ENCODE measurements at regions not wholly inside any gene's neighbourhood (a gene's known extent, or its start where the extent isn't known, plus 50 kb on each side); places are given as distances from the start of the nearest gene placed in this dataset.

DNA sequence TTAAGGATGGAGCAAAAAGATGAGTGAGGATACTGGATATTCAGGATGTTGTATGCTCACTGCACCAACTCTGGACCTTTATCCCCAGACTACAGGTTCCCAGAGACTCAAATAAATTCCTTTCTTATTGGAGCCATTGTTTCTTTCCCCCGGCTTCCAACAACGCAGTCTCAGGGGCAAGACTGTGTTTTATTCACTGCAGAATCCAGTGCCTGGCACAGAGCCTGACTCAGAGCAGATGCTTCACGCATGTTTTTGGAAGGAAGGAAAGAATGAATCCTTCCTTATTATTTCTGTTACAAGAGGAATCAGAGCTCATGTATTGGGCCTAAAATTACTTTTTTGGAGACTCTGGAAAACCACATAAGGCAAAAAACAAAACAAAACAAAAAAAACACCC, 96.0 kb upstream of the VGLL4 start:
- H3K9me3 ChIP-seq (ENCODE audit: insufficient read depth, low read length), result no peaks in the 10 kb centered on the region
- H3K27ac ChIP-seq (ENCODE audit: low read depth, low read length), result no peak overlapping the region
- H4K20me1 ChIP-seq (ENCODE audit: low read depth, low read length), result no peaks in the 10 kb centered on the region
- no peaks in the 10 kb centered on the region for H3K79me2 ChIP-seq (ENCODE audit: insufficient read depth, low read length)
- H3K4me2 ChIP-seq (ENCODE audit: low read depth, low read length, poor library complexity, severe bottlenecking), result no peak overlapping the region
- H3K4me3 ChIP-seq (ENCODE audit: insufficient read depth, low read length, poor library complexity, severe bottlenecking), result no peak overlapping the region
- TF ChIP-seq EZH2phosphoT487 (conservative IDR thresholded peaks at IDR 0.05; ENCODE audit: low read length), result no peak
- TF ChIP-seq, protein P1, sequence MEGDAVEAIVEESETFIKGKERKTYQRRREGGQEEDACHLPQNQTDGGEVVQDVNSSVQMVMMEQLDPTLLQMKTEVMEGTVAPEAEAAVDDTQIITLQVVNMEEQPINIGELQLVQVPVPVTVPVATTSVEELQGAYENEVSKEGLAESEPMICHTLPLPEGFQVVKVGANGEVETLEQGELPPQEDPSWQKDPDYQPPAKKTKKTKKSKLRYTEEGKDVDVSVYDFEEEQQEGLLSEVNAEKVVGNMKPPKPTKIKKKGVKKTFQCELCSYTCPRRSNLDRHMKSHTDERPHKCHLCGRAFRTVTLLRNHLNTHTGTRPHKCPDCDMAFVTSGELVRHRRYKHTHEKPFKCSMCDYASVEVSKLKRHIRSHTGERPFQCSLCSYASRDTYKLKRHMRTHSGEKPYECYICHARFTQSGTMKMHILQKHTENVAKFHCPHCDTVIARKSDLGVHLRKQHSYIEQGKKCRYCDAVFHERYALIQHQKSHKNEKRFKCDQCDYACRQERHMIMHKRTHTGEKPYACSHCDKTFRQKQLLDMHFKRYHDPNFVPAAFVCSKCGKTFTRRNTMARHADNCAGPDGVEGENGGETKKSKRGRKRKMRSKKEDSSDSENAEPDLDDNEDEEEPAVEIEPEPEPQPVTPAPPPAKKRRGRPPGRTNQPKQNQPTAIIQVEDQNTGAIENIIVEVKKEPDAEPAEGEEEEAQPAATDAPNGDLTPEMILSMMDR (IDR thresholded peaks at IDR 0.05; ENCODE audit: insufficient read depth, low read length, poor library complexity, severe bottlenecking), result no peak
- no peaks in the 10 kb centered on the region for H3K36me3 ChIP-seq (ENCODE audit: low read length)
- no peaks in the 10 kb centered on the region for H3K27me3 ChIP-seq (ENCODE audit: low read length)
- H3K9me2 ChIP-seq (replicated peaks; ENCODE audit: insufficient read depth, low read length), result no peaks in the 10 kb centered on the region
- H2AFZ ChIP-seq (ENCODE audit: low read depth, low read length, severe bottlenecking), result no peak overlapping the region
- no peak overlapping the region for H3K9ac ChIP-seq (ENCODE audit: low read length)
- H3F3A ChIP-seq (ENCODE audit: insufficient read depth), result no peaks in the 10 kb centered on the region

DNA sequence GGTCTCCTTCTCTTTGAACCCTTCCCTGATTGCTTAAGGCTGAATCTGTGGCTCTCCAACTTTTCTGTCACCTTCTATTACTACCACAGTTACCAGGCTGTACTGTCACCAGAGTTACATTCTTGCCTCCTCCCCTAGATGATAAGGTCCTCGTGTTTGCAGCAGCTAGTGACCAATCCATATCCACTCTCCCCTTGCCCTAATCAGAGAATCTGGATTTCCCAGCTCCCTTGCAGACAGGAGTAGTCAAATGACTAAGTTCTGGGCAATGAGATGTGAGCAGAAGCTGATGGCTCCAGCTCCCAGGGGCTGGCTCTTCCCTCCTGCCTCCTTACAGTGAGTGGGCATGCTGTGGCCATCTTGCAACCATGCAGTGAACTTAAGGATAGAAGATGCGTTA, 95.4 kb upstream of the VGLL4 start:
- Histone ChIP-seq H3K4me2 (ENCODE audit: low read depth, low read length, poor library complexity, severe bottlenecking) (no peak overlapping the region), H3K27me3 (ENCODE audit: low read length) (no peaks in the 10 kb centered on the region), H3K4me3 (ENCODE audit: insufficient read depth, low read length, poor library complexity, severe bottlenecking) (no peak overlapping the region), H3K27ac (ENCODE audit: low read depth, low read length) (no peak overlapping the region), H3K79me2 (ENCODE audit: insufficient read depth, low read length) (no peaks in the 10 kb centered on the region), H3K9me2 (replicated peaks; ENCODE audit: insufficient read depth, low read length) (no peaks in the 10 kb centered on the region), H3K9me3 (ENCODE audit: insufficient read depth, low read length) (no peaks in the 10 kb centered on the region), H3F3A (ENCODE audit: insufficient read depth) (no peaks in the 10 kb centered on the region), H4K20me1 (ENCODE audit: low read depth, low read length) (no peaks in the 10 kb centered on the region), H3K36me3 (ENCODE audit: low read length) (no peaks in the 10 kb centered on the region), H3K9ac (ENCODE audit: low read length) (no peak overlapping the region), H2AFZ (ENCODE audit: low read depth, low read length, severe bottlenecking) (no peak overlapping the region)
- TF ChIP-seq, protein P1 (IDR thresholded peaks at IDR 0.05; ENCODE audit: insufficient read depth, low read length, poor library complexity, severe bottlenecking), result no peak
- no peak for TF ChIP-seq EZH2phosphoT487 (conservative IDR thresholded peaks at IDR 0.05; ENCODE audit: low read length)

DNA sequence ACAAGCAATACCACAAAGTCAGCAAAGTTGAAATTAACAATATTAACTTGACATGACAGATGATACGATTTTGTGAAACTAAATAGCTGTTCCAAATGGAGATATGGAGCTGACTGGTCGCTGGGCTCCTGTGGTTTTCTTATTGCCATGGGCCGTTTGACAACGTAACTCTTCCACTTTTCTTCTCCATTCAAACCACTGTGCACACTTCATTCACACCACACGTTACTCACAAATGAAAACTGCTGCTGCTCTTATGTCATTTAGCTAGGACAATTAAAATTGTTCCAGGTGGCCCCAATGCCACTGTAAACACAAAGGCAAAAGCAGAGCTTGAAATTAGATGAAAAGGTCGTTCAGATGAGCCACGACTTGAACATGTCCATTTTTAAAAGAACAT, 94.0 kb upstream of the VGLL4 start:
- Histone ChIP-seq H4K20me1 (ENCODE audit: low read depth, low read length) (no peaks in the 10 kb centered on the region), H3K9ac (ENCODE audit: low read length) (no peak overlapping the region), H3K4me3 (ENCODE audit: insufficient read depth, low read length, poor library complexity, severe bottlenecking) (no peak overlapping the region), H3K9me3 (ENCODE audit: insufficient read depth, low read length) (no peaks in the 10 kb centered on the region), H3K36me3 (ENCODE audit: low read length) (no peaks in the 10 kb centered on the region), H3K79me2 (ENCODE audit: insufficient read depth, low read length) (no peaks in the 10 kb centered on the region), H3K4me2 (ENCODE audit: low read depth, low read length, poor library complexity, severe bottlenecking) (no peak overlapping the region), H3K27me3 (ENCODE audit: low read length) (no peaks in the 10 kb centered on the region), H2AFZ (ENCODE audit: low read depth, low read length, severe bottlenecking) (no peak overlapping the region), H3K27ac (ENCODE audit: low read depth, low read length) (no peak overlapping the region), H3F3A (ENCODE audit: insufficient read depth) (no peaks in the 10 kb centered on the region), H3K9me2 (replicated peaks; ENCODE audit: insufficient read depth, low read length) (no peaks in the 10 kb centered on the region)
- TF ChIP-seq, protein P1 (IDR thresholded peaks at IDR 0.05; ENCODE audit: insufficient read depth, low read length, poor library complexity, severe bottlenecking), result no peak
- no peak for TF ChIP-seq EZH2phosphoT487 (conservative IDR thresholded peaks at IDR 0.05; ENCODE audit: low read length)

Data from SU-DHL-6 (cell line).